IMR-90 (cell line): ENCODE measurements at regions not wholly inside any gene's neighbourhood (a gene's known extent, or its start where the extent isn't known, plus 50 kb on each side); places are given as distances from the start of the nearest gene placed in this dataset.

Experiments used
- ATAC-seq: fragments of 200-7000 bp; cut with Tn5 transposase; 2 replicates; pipeline ENCODE4 v1.9.1; 2020; ENCODE audit warnings: low read depth, mild to moderate bottlenecking, moderate library complexity
- BruUV-seq: library from RNA; stranded (reverse); fragments of 400-500 nt; replicated peaks from 2 replicates; lab custom pipeline; 2021; lab: Mats Ljungman, UMichigan
- CTCF ChIA-PET: fragments of 300-600 bp; formaldehyde crosslinking; extraction: SDS; loops from one replicate; lab custom pipeline; 2021; ENCODE audit warnings: antibody characterized with exemption; lab: Yijun Ruan, JAX
- POLR2A ChIA-PET: fragments of 300-600 bp; sonication (Branson Sonifier 250); formaldehyde crosslinking; loops from one replicate; lab custom pipeline; 2022; ENCODE audit warnings: antibody characterized with exemption; ENCODE audit not compliant: unreplicated experiment; lab: Charles Lee
- DNase-seq: peaks from one replicate; pipeline ENCODE4 v3.0.0; 2013
- H2AFZ ChIP-seq: replicated peaks from 2 replicates; pipeline ENCODE3; 2013; ENCODE audit warnings: low read length, mild to moderate bottlenecking; ENCODE audit not compliant: poor library complexity
- H2AK5ac ChIP-seq: 2 replicates; pipeline ENCODE4 v1.6.1; 2013; ENCODE audit warnings: low read depth, low read length, inconsistent platforms
- H2AK9ac ChIP-seq: replicated peaks from 2 replicates; pipeline ENCODE3; 2013; ENCODE audit warnings: mild to moderate bottlenecking, low read depth, low read length, moderate library complexity; ENCODE audit not compliant: poor library complexity
- H2BK120ac ChIP-seq: 2 replicates; pipeline ENCODE4 v1.6.1; 2013; ENCODE audit warnings: low read depth, low read length, inconsistent platforms
- H2BK15ac ChIP-seq: 3 replicates; pipeline ENCODE4 v1.6.1; 2013; ENCODE audit warnings: low read depth, low read length, inconsistent platforms
- H2BK20ac ChIP-seq: 2 replicates; pipeline ENCODE4 v1.6.1; 2013; ENCODE audit warnings: low read depth, mild to moderate bottlenecking, inconsistent platforms, low read length, moderate library complexity
- H2BK5ac ChIP-seq: 2 replicates; pipeline ENCODE4 v1.6.1; 2013; ENCODE audit warnings: mild to moderate bottlenecking, low read depth, low read length, inconsistent platforms; ENCODE audit not compliant: poor library complexity, severe bottlenecking
- H3K14ac ChIP-seq: replicated peaks from 2 replicates; pipeline ENCODE4 v1.6.1; 2013; ENCODE audit warnings: low read depth, low read length, inconsistent platforms
- H3K18ac ChIP-seq: 2 replicates; pipeline ENCODE4 v1.6.1; 2013; ENCODE audit warnings: low read depth, low read length, control low read depth
- H3K23ac ChIP-seq: 2 replicates; pipeline ENCODE4 v1.6.1; 2013; ENCODE audit warnings: low read depth, low read length, inconsistent platforms
- H3K27ac ChIP-seq: 2 replicates; pipeline ENCODE4 v1.5.1; 2013; ENCODE audit warnings: mild to moderate bottlenecking, control low read depth, low read length; ENCODE audit not compliant: insufficient read depth
- H3K27me3 ChIP-seq: 2 replicates; pipeline ENCODE4 v1.6.1; 2013; ENCODE audit warnings: low read length; ENCODE audit not compliant: control insufficient read depth, insufficient read depth
- H3K36me3 ChIP-seq: 2 replicates; pipeline ENCODE4 v1.6.1; 2013; ENCODE audit warnings: low read length, mixed read lengths; ENCODE audit not compliant: control insufficient read depth, insufficient read depth
- H3K4ac ChIP-seq: 2 replicates; pipeline ENCODE4 v1.6.1; 2013; ENCODE audit warnings: low read depth, low read length, inconsistent platforms
- H3K4me1 ChIP-seq: 2 replicates; pipeline ENCODE4 v1.6.1; 2013; ENCODE audit warnings: low read length, mixed read lengths; ENCODE audit not compliant: control insufficient read depth, insufficient read depth
- H3K4me2 ChIP-seq: 2 replicates; pipeline ENCODE4 v1.6.1; 2013; ENCODE audit warnings: low read depth, mild to moderate bottlenecking, control low read depth, low read length, moderate library complexity
- H3K4me3 ChIP-seq: 2 replicates; pipeline ENCODE4 v1.5.1; 2013; ENCODE audit warnings: low read depth, mild to moderate bottlenecking, control low read depth, low read length, moderate library complexity; ENCODE audit not compliant: insufficient read depth
- H3K56ac ChIP-seq: 2 replicates; pipeline ENCODE4 v1.6.1; 2013; ENCODE audit warnings: low read length, inconsistent platforms; ENCODE audit not compliant: insufficient read depth; ENCODE audit errors: extremely low read depth
- H3K79me1 ChIP-seq, 2 experiments: 2 replicates each; pipeline ENCODE4 v1.6.1; 2013; ENCODE audit warnings: low read length in 2 of 2, inconsistent platforms in 1 of 2, low read depth in 1 of 2
- H3K9ac ChIP-seq: 2 replicates; pipeline ENCODE4 v1.6.1; 2013; ENCODE audit warnings: low read depth, low read length, control low read depth
- H3K9me1 ChIP-seq: 2 replicates; pipeline ENCODE4 v1.6.1; 2013; ENCODE audit warnings: low read length, inconsistent platforms; ENCODE audit not compliant: insufficient read depth
- H3K9me3 ChIP-seq: 2 replicates; pipeline ENCODE4 v1.6.1; 2013; ENCODE audit warnings: low read length; ENCODE audit not compliant: control insufficient read depth, insufficient read depth
- H4K20me1 ChIP-seq: 2 replicates; pipeline ENCODE4 v1.6.1; 2013; ENCODE audit warnings: low read length, inconsistent platforms; ENCODE audit not compliant: insufficient read depth
- H4K5ac ChIP-seq: 2 replicates; pipeline ENCODE4 v1.6.1; 2013; ENCODE audit warnings: mild to moderate bottlenecking, low read depth, low read length, control low read depth
- H4K8ac ChIP-seq, 2 experiments: 2 replicates each; pipeline ENCODE4 v1.6.1; 2013; ENCODE audit warnings: low read depth in 2 of 2, low read length in 2 of 2, control low read depth in 1 of 2, inconsistent platforms in 1 of 2
- H4K91ac ChIP-seq: 2 replicates; pipeline ENCODE4 v1.6.1; 2013; ENCODE audit warnings: low read depth, low read length, inconsistent platforms; ENCODE audit not compliant: insufficient read depth
- BHLHE40 ChIP-seq: fragments of 150-350 bp; IDR thresholded peaks from 2 replicates; pipeline ENCODE4 v1.6.1; 2016; ENCODE audit warnings: mild to moderate bottlenecking, low read depth, low read length
- CEBPB ChIP-seq: IDR thresholded peaks from 2 replicates; pipeline ENCODE4 v1.6.1; 2012; ENCODE audit warnings: low read depth, low read length, improper control_type of control experiment
- CHD1 ChIP-seq: IDR thresholded peaks from 2 replicates; pipeline ENCODE4 v1.6.1; 2012; ENCODE audit warnings: low read depth, low read length, improper control_type of control experiment
- ELK1 ChIP-seq: fragments of 150-350 bp; IDR thresholded peaks from 2 replicates; pipeline ENCODE4 v1.6.1; 2016; ENCODE audit warnings: low read depth, mild to moderate bottlenecking, low read length, moderate library complexity, borderline replicate concordance
- FOS ChIP-seq: fragments of 150-350 bp; IDR thresholded peaks from 2 replicates; pipeline ENCODE4 v1.6.1; 2016; ENCODE audit warnings: low read depth, low read length
- MAFK ChIP-seq: IDR thresholded peaks from 2 replicates; pipeline ENCODE4 v1.6.1; 2012; ENCODE audit warnings: low read depth, low read length, improper control_type of control experiment
- MAZ ChIP-seq: IDR thresholded peaks from 2 replicates; pipeline ENCODE4 v1.6.1; 2012; ENCODE audit warnings: low read depth, mild to moderate bottlenecking, low read length, improper control_type of control experiment, moderate library complexity, borderline replicate concordance
- MXI1 ChIP-seq: IDR thresholded peaks from 2 replicates; pipeline ENCODE4 v1.6.1; 2012; ENCODE audit warnings: low read depth, mild to moderate bottlenecking, low read length, moderate library complexity, borderline replicate concordance
- NFE2L2 ChIP-seq: fragments of 150-350 bp; IDR thresholded peaks from 2 replicates; pipeline ENCODE4 v1.6.1; 2016; ENCODE audit warnings: low read depth, mild to moderate bottlenecking, low read length
- POLR2A ChIP-seq: IDR thresholded peaks from 2 replicates; pipeline ENCODE4 v1.6.1; 2012; ENCODE audit warnings: mild to moderate bottlenecking, low read depth, low read length
- RAD21 ChIP-seq: IDR thresholded peaks from 2 replicates; pipeline ENCODE4 v1.6.1; 2012; ENCODE audit warnings: low read length, improper control_type of control experiment
- RCOR1 ChIP-seq: IDR thresholded peaks from 2 replicates; pipeline ENCODE4 v1.6.1; 2012; ENCODE audit warnings: mild to moderate bottlenecking, low read length, improper control_type of control experiment; ENCODE audit not compliant: insufficient replicate concordance
- RFX5 ChIP-seq: IDR thresholded peaks from 2 replicates; pipeline ENCODE4 v1.8.0; 2012; ENCODE audit warnings: low read depth, mild to moderate bottlenecking, low read length, moderate library complexity
- SMC3 ChIP-seq: fragments of 150-350 bp; IDR thresholded peaks from 2 replicates; pipeline ENCODE4 v1.6.1; 2016; ENCODE audit warnings: low read depth, mild to moderate bottlenecking, antibody characterized with exemption, low read length, moderate library complexity
- USF2 ChIP-seq: fragments of 150-350 bp; IDR thresholded peaks from 2 replicates; pipeline ENCODE4 v1.6.1; 2017; ENCODE audit warnings: mild to moderate bottlenecking, antibody characterized with exemption, low read length, low read depth
- whole genome bisulfite sequencing, 2 experiments: methylation state at CpG; one replicate each; pipeline versions ENCODE4 v1.1.5 to v1.1.7; 2013; ENCODE audit warnings: missing lambda C conversion rate in 2 of 2; ENCODE audit not compliant: insufficient read length in 1 of 2; ENCODE audit errors: extremely low coverage in 2 of 2; 5-methylcytosine and 5-hydroxymethylcytosine counted together
- dilution Hi-C: fragments of 300-500 bp; cut with HindIII; formaldehyde crosslinking; loops from one replicate; pipeline ENCODE4 v1.14.3; 2018; ENCODE audit warnings: low sequenced_read_pairs; ENCODE audit not compliant: unreplicated experiment
- in situ Hi-C: fragments of 300-500 bp; cut with MboI; formaldehyde crosslinking; loops from 3 replicates; pipeline ENCODE4 v1.14.3; 2019; ENCODE audit warnings: low sequenced_read_pairs, inconsistent platforms, mixed read lengths
- intact Hi-C: fragments of 100-400 bp; cut with micrococcal nuclease; formaldehyde crosslinking; loops from 2 replicates; pipeline ENCODE4 v1.10.0; 2022
- TF ChIP-seq, protein P1 (sequence below): conservative IDR thresholded peaks from 2 replicates; pipeline ENCODE4 v1.5.1; 2012; ENCODE audit warnings: mild to moderate bottlenecking, low read depth, low read length, improper control_type of control experiment

- H4K91ac ChIP-seq = no peak overlapping the region
- H3K4ac ChIP-seq = no peak overlapping the region
- no peak overlapping the region for H3K4me2 ChIP-seq
- H3K9ac ChIP-seq = no peak overlapping the region
- H3K27me3 ChIP-seq = no peaks in the 10 kb centered on the region
- ATAC-seq (no peak), DNase-seq (no peak)
- ChIA-PET CTCF (no interaction called here), POLR2A (no interaction called here)
- H3K23ac ChIP-seq = no peak overlapping the region
- TF ChIP-seq POLR2A (no peak), FOS (no peak), BHLHE40 (no peak), MXI1 (no peak), NFE2L2 (no peak), ELK1 (no peak), CHD1 (no peak), SMC3 (no peak), USF2 (no peak), CEBPB (no peak), MAFK (no peak), RAD21 (no peak), MAZ (no peak), RCOR1 (no peak), RFX5 (no peak)
- TF ChIP-seq, protein P1, sequence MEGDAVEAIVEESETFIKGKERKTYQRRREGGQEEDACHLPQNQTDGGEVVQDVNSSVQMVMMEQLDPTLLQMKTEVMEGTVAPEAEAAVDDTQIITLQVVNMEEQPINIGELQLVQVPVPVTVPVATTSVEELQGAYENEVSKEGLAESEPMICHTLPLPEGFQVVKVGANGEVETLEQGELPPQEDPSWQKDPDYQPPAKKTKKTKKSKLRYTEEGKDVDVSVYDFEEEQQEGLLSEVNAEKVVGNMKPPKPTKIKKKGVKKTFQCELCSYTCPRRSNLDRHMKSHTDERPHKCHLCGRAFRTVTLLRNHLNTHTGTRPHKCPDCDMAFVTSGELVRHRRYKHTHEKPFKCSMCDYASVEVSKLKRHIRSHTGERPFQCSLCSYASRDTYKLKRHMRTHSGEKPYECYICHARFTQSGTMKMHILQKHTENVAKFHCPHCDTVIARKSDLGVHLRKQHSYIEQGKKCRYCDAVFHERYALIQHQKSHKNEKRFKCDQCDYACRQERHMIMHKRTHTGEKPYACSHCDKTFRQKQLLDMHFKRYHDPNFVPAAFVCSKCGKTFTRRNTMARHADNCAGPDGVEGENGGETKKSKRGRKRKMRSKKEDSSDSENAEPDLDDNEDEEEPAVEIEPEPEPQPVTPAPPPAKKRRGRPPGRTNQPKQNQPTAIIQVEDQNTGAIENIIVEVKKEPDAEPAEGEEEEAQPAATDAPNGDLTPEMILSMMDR = no peak
- H4K8ac ChIP-seq = no peak overlapping the region
- no peak overlapping the region; the same call in 1 of the 2 replicates for H3K14ac ChIP-seq
- H3K4me1 ChIP-seq = no peaks in the 10 kb centered on the region
- no peak overlapping the region for H2BK120ac ChIP-seq
- H3K9me3 ChIP-seq = no peaks in the 10 kb centered on the region
- dilution Hi-C loops = no loop called here
- no peaks in the 10 kb centered on the region for H3K9me1 ChIP-seq
- no peak overlapping the region for H4K5ac ChIP-seq
- no peak overlapping the region for H3K4me3 ChIP-seq
- intact Hi-C loops = no loop called here
- H2BK20ac ChIP-seq = no peak overlapping the region
- no peaks in the 10 kb centered on the region for H3K36me3 ChIP-seq
- H2BK15ac ChIP-seq = 0 out of 3 replicates have a peak overlapping the region, but pooled peaks have one; percentile 27
- BruUV-seq = no TSS peak
- no peaks in the 10 kb centered on the region for H4K20me1 ChIP-seq
- H2AFZ ChIP-seq = peak overlapping the region; percentile 58
- no peak overlapping the region for H2BK5ac ChIP-seq
- WGBS, 2 experiments = 60% methylated on average over 1 of the region's 7 CpGs; no CpG with 5 or more reads in 1 of the 2 experiments
- no peak overlapping the region; the same call in 1 of the 2 replicates for H2AK5ac ChIP-seq
- in situ Hi-C loops = no loop called here
- no peak overlapping the region for H3K56ac ChIP-seq
- H2AK9ac ChIP-seq = no peak overlapping the region
- H3K27ac ChIP-seq = no peak overlapping the region
- H3K79me1 ChIP-seq = no peaks in the 10 kb centered on the region
- no peak overlapping the region for H3K18ac ChIP-seq
These were observed 225.8 kb upstream of the RUNX1 start for GRCh38 chr21:35274923-35275322.
